ENCODE measurements at regions not wholly inside any gene's neighbourhood (a gene's known extent, or its start where the extent isn't known, plus 50 kb on each side); places are given as distances from the start of the nearest gene placed in this dataset.

DNA sequence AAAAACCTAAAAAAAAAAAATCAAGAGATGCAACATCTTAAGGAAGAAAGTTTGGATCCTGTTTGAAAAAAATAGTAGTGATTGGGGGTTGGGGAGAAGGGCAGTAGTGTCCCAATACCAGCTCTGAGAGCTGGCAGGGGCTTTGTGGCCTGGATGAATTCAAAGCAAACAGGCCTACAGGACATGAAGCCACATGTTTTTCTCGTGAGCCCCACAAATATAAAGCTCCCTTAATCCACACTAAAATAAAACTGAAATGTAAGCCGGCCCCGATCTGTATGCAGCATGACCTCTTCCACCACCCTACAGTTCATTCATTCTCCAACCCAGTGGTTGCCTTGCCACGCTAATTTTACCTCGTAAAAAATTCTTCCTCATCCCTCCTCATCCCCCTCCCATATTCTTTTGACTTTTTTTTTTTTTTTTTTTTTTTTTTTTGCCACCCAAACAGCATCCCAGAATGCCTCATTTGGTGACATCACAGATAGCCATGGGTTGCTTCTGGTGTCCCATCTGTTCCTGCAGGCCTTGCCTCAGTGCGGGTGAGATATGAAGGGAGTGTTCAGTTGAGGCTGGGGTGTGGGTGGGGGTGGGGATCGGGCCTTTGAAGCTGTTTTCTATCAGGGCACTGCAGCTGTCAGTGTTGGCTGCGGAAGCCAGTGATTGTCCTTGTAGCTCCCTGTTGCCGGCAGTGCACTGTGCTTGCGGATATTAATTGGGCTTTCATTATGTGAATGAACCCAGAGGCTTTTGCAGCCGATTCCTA, 81.6 kb upstream of the NFIB start:
- DNase-seq (ENCODE audit: low read depth) = no peak
- no peak overlapping the region for H3K4me3 ChIP-seq (ENCODE audit: low read depth, low read length)
- no peak for TF ChIP-seq CTCF (IDR thresholded peaks at IDR 0.05; ENCODE audit: low read depth, low read length, missing control alignments)

GRCh38 chr9:14393418-14393817, 79.5 kb upstream of the NFIB start:
- DNase-seq (ENCODE audit: low read depth) = no peak
- TF ChIP-seq CTCF (IDR thresholded peaks at IDR 0.05; ENCODE audit: low read depth, low read length, missing control alignments) = no peak
- H3K4me3 ChIP-seq (ENCODE audit: low read depth, low read length) = no peak overlapping the region

DNA sequence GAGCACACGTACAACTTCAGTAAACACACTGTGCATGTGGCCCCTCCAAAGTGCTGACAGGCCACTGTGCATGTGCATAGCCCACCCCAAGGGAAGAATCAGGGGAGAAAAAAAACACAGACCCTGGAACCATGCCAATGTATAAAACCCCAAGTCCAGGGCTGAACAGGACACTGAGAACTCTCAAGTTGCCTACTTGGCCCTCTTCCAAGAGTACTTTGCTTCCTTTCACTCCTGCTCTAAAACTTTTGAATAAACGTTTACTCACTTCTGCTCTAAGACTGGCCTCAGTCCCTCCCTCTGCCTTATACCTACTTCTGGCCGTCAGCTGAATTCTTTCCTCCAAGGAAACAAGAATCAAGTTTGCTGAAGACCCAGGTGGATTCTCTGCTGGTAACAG, 77.7 kb upstream of the NFIB start:
- DNase-seq (ENCODE audit: low read depth) = no peak
- TF ChIP-seq CTCF (IDR thresholded peaks at IDR 0.05; ENCODE audit: low read depth, low read length, missing control alignments) = no peak
- no peak overlapping the region for H3K4me3 ChIP-seq (ENCODE audit: low read depth, low read length)

- DNase-seq (ENCODE audit: low read depth) = no peak
- no peak overlapping the region for H3K4me3 ChIP-seq (ENCODE audit: low read depth, low read length)
- TF ChIP-seq CTCF (IDR thresholded peaks at IDR 0.05; ENCODE audit: low read depth, low read length, missing control alignments) = no peak
Measured at GRCh38 chr9:14389657-14390056, 75.7 kb upstream of the NFIB start.

DNA sequence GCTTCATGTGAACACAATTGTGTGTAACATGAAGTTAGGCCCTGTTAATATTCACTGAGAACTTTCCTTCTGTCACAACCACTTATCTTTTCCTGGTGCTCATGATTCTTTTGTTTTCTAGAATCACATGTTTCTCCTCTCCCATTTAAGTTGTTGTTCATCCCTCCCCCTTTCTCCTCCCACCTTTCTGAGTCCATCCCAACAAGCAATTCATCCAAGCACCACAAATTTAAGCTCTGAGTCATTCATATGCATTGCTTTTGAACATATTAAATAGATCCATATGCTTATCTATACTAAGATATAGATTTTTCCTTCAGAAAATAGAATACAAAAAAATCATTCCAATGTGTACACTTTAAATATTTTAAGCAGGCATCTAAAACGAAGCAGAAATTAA, 75.2 kb upstream of the NFIB start:
- TF ChIP-seq CTCF (IDR thresholded peaks at IDR 0.05; ENCODE audit: low read depth, low read length, missing control alignments) = no peak
- H3K4me3 ChIP-seq (ENCODE audit: low read depth, low read length) = no peak overlapping the region
- no peak for DNase-seq (ENCODE audit: low read depth)

DNA sequence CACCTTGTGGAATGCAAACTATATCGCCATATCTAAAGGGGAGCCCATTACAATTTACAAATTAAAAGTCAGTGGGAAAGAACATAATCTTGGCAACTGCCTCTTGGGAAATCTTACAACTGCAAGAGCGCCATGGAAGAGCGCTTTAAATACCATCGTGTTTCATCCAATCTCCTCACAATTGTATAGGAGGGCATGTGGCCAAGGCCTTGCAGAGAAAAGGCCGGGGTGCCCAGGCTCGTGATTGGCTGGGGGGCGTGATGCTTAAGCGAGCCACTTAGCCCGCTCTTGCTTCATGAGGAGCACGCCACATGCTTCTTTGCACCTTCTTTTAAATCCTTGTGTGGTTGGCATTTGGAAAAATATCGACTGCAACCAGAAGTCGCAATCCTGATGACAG, 69.8 kb upstream of the NFIB start:
- no peak for TF ChIP-seq CTCF (IDR thresholded peaks at IDR 0.05; ENCODE audit: low read depth, low read length, missing control alignments)
- DNase-seq (ENCODE audit: low read depth) = no peak
- no peak overlapping the region for H3K4me3 ChIP-seq (ENCODE audit: low read depth, low read length)

GRCh38 chr9:14383294-14383693, 69.4 kb upstream of the NFIB start:
- no peak for TF ChIP-seq CTCF (IDR thresholded peaks at IDR 0.05; ENCODE audit: low read depth, low read length, missing control alignments)
- H3K4me3 ChIP-seq (ENCODE audit: low read depth, low read length) = no peak overlapping the region
- DNase-seq (ENCODE audit: low read depth) = no peak
